ENCODE measurements at regions not wholly inside any gene's neighbourhood (a gene's known extent, or its start where the extent isn't known, plus 50 kb on each side); places are given as distances from the start of the nearest gene placed in this dataset.

- TF ChIP-seq, protein P1, sequence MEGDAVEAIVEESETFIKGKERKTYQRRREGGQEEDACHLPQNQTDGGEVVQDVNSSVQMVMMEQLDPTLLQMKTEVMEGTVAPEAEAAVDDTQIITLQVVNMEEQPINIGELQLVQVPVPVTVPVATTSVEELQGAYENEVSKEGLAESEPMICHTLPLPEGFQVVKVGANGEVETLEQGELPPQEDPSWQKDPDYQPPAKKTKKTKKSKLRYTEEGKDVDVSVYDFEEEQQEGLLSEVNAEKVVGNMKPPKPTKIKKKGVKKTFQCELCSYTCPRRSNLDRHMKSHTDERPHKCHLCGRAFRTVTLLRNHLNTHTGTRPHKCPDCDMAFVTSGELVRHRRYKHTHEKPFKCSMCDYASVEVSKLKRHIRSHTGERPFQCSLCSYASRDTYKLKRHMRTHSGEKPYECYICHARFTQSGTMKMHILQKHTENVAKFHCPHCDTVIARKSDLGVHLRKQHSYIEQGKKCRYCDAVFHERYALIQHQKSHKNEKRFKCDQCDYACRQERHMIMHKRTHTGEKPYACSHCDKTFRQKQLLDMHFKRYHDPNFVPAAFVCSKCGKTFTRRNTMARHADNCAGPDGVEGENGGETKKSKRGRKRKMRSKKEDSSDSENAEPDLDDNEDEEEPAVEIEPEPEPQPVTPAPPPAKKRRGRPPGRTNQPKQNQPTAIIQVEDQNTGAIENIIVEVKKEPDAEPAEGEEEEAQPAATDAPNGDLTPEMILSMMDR (conservative IDR thresholded peaks at IDR 0.05): no peak
- TF ChIP-seq EZH2 (IDR thresholded peaks at IDR 0.05; ENCODE audit: low read depth): no peak
These were observed 477.6 kb upstream of the GRID2 start for GRCh38 chr4:91826186-91826585.

All from PC-9 (cell line).